T1000 (cell line): ENCODE measurements at regions not wholly inside any gene's neighbourhood (a gene's known extent, or its start where the extent isn't known, plus 50 kb on each side); places are given as distances from the start of the nearest gene placed in this dataset.
"Not testable (repeated sequence)": the region's sequence is repeated elsewhere in the genome, so short reads cannot be mapped to it uniquely, and the experiment has no call there.

Experiments
- DNase-seq: peaks from one replicate; lab custom pipeline; 2025; ENCODE audit warnings: mixed read lengths; lab: John Stamatoyannopoulos, UW

DNA sequence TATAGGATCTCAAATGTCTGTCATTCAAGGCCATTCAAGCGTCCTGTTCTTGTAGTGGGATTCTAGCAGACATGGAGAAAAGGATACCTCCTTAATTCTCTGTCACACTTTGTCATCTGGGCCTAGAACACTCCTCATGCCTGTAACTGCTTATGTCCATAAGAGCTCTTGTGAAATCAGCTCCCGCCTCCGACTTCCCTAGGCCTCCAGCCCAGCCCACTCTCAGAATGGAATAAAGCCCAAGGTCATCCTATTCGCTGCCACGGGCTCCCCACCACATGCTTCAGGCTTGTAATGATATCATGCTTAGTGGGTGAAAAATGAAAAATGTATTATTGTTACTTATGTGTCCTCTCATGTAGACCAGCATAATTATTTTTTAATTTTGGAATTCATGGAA is 632.5 kb downstream of the ISL1 start:
- DNase-seq, result no peak

GRCh38 chr5:52017567-52017966 is 634.3 kb downstream of the ISL1 start:
- DNase-seq, result no peak

- no peak for DNase-seq
These were observed 641.1 kb downstream of the ISL1 start for GRCh38 chr5:52024359-52024758.

GRCh38 chr5:52029836-52030235 is 646.6 kb downstream of the ISL1 start:
- not testable (repeated sequence) for DNase-seq

- no peak for DNase-seq
These were observed 658.6 kb downstream of the ISL1 start for GRCh38 chr5:52041842-52042241.

DNA sequence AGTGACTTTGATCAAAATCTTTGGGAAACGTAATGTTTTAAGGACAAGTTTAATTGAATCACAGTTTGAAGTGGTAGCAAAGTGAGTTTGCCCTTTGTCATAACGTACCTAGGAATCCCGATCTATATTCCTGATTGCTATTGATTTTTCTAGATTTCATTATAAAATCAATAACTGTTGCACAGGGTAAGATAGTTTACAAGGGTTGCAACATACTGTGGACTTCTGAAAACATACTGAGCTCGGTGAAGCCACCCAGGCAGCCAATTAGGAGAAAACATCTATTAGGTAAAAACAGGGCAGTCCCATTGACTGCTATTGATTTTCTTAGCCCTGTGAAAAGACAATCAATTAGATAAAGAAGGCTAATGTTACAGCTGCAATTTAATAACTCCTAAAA is 659.9 kb downstream of the ISL1 start:
- no peak for DNase-seq

GRCh38 chr5:52043543-52043942 is 660.3 kb downstream of the ISL1 start:
- no peak for DNase-seq

DNA sequence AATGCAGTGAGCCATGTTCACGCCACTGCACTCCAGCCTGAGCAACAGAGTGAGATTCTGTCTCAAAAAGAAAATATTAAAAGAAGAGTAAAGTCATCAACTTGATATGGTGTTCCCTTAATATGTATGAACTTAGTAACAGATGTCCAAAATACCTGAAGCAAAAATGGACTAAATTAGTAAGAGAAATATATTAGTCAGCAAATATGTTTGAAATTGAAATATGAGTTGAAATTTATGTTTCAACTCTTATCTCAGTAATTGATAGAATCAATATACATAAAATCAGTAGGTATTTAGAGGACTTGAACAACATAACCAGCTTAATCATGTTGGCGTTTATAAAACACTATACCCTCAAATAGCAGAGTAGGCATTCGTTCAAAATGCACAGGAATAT is 668.5 kb downstream of the ISL1 start:
- no peak for DNase-seq

- DNase-seq, result no peak
These were observed 679.9 kb downstream of the ISL1 start for GRCh38 chr5:52063186-52063585.

DNA sequence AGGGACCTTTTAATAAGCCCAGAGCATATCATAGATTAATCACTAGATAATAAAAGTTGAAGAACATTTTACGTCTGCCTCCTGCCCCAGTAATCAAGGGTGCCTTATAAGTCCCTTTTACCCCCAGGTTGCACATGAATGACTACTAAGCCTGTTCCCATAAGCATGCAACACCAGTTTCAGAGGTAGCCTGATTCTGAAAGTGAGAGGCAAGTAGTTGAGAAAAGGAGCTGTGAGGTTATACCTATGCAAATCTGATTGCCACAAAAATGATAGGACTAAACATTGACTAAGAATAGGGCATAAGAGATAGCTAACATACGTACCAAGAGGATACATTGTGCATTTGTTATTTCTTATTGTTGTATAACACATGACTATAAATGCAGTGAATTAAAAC is 681.9 kb downstream of the ISL1 start:
- no peak for DNase-seq

DNA sequence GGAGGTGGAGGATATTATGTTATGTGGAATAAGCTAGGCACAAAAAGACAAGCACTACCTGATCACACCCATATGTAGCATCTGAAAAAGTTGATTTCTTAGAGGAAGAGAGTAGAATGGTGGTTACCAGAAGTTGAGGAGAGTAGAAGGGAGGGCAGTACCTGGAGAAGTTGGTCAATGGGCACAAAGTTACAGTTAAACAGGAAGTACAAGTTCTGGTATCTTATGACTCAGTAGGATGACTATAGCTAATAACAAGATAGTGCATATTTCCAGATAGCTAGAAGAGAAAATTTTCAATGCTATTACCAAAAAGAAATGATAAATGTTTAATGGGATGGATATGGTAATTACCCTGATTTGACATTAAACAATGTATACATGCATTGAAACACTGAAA is 686.7 kb downstream of the ISL1 start:
- no peak for DNase-seq

GRCh38 chr5:52073993-52074689 is 690.9 kb downstream of the ISL1 start:
- no peak for DNase-seq

GRCh38 chr5:52077941-52078815 is 694.9 kb downstream of the ISL1 start:
- DNase-seq, result no peak

DNA sequence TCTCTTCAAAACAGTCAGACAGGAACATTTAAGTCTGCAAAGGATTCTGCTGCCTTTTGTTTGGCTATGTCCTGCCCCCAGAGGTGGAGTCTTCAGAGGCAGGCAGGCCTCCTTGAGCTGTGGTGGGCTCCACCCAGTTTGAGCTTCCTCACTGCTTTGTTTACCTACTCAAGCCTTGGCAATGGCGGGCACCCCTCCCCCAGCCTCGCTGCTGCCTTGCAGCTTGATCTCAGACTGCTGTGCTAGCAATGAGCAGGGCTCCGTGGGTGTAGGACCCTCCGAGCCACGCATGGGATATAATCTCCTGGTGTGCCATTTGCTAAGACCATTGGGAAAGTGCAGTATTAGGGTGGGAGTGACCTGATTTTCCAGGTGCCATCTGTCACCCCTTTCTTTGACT is 685.4 kb upstream of the ITGA1 start:
- not testable (repeated sequence) for DNase-seq

- no peak for DNase-seq
These were observed 680.4 kb upstream of the ITGA1 start for GRCh38 chr5:52107210-52107905.

DNA sequence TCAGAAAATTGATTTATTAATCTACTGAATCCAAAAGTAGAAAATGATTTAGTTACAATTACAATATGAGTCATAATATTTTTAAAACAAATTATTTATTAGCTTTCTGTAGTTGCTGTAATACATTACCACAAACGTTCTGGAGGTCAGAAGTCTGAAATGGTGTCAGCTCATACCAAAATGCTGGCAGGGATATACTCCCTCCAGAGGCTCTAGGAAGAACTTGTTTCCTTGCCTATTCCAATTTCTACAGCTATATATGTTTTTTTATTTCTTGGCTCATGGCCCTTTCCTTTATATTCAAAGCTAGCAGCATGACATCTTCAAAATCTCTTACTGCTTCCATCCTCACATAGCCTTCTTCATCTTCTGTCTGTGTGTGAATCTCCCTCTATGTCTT is 667.9 kb upstream of the ITGA1 start:
- no peak for DNase-seq

DNA sequence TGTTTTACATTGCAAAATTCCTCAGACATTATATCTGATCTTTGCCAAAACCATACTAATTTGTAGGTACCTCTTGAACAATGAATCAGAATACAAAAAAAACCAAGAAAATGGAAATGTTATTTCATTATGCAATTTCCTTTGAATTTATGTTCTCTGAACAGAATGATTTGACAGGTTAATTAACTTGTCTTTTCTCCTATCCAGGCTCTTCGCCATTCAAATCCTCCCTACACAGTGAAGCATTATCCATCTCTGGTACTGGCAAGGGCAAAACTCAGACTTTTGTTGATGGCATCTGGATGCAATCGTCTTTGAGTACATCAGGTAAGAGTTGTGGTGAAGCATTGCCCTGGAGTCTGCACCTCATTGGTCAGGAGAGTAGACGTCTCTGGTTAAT is 655.7 kb upstream of the ITGA1 start:
- no peak for DNase-seq

GRCh38 chr5:52134013-52134650 is 653.6 kb upstream of the ITGA1 start:
- DNase-seq, result no peak

GRCh38 chr5:52139888-52140615 is 647.7 kb upstream of the ITGA1 start:
- no peak for DNase-seq

DNA sequence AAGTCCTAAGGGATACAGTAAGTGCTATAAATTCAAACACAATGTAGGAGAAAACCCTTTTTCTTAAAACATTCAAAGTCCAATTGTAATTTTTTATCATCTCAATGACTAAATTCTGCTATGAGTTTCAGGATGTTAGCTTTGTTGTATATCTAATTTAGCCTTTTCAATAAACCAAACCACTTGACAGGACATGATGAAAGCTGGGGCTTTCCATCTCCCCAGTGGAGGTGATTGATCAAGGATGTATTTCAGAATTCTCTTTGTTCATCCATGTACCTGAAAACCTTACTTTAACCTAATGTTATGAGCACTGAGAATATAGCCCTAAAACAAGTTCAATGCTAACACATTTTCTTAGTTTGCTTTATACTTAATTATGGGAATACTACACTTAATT is 639.0 kb upstream of the ITGA1 start:
- DNase-seq, result no peak

GRCh38 chr5:52150501-52150900 is 637.2 kb upstream of the ITGA1 start:
- DNase-seq, result no peak

GRCh38 chr5:52156809-52157208 is 630.9 kb upstream of the ITGA1 start:
- DNase-seq, result not testable (repeated sequence)
